ENCODE measurements at regions not wholly inside any gene's neighbourhood (a gene's known extent, or its start where the extent isn't known, plus 50 kb on each side); places are given as distances from the start of the nearest gene placed in this dataset.

GRCh38 chr9:88694625-88695024, 159.6 kb downstream of the NXNL2 start:
- peak; percentile 52 for DNase-seq

DNA sequence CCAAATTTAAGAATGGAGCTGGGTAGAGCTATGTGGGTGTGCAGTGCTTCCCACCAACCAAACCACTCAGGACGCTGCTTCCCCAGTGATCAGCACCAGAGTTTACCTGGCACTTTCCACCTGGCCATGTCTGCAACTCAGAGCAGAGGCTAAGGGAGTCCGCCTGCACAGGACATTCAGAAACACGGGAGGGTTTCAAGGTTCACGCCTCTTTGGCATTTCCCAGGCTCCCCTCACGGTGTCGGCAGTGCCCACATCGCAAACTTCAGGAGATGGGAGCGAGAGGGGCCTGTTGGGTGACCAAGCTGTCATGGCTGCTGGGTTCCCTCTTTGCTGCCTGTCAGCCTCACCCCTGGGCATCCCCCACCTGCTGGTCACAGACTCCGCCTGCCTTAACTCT, 161.5 kb downstream of the NXNL2 start:
- DNase-seq: no peak

DNA sequence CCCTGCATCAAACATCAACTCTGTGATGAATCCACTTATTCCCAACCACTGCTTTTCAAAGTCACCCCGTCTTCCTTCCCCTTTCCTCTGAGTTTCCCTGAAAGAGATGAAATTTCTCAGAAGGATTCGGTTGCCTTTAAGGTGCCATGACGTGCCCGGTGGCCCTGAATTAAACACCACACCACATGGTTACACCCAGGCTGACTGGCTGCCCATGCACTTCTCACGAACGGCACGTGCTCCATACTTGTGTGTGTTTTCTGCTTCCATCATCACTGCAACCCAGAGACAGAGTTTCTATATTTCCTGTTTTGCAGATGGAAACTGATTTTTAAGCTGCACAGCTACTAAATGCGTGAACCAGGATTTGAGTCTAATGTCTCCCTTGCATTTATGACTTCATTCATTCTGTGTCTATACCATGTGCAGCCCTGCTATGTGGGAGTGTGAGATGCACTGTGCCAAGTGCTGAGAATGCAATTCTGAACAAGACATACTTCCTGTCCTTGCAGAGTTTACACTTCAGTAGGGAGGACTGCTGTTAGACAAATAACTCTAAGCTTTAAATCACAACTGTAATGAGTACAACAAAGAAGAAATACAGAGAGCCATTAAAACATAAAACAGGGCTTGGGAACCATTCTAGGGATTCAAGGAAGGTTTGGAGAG, 162.9 kb downstream of the NXNL2 start:
- DNase-seq: no peak

DNA sequence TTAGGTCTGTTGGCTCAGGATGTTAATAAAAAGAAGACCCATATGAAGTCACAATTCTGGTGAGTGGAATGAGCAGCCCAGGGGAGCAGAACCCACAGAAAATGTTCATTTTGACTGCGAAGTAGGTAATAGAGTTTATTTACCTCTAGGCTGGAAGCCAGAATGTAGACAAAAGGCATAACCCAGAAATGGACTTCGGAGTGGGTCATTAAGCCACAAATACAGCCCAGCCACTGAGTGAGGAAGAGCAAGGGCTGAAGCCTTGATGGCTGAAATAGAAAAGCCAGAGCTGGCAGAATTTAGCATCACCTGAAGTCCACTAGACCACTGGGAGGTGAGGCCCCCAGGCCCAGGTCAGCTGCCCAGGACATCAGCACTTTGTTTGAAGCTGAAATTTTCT, 168.0 kb downstream of the NXNL2 start:
- DNase-seq: no peak

- DNase-seq: no peak
Measured at GRCh38 chr9:88706193-88707113, 171.5 kb downstream of the NXNL2 start.

- DNase-seq: peak; percentile 12
Measured at GRCh38 chr9:88710449-88710848, 175.5 kb downstream of the NXNL2 start.

- no peak for DNase-seq
Measured at GRCh38 chr9:88711719-88712118, 176.7 kb downstream of the NXNL2 start.

DNA sequence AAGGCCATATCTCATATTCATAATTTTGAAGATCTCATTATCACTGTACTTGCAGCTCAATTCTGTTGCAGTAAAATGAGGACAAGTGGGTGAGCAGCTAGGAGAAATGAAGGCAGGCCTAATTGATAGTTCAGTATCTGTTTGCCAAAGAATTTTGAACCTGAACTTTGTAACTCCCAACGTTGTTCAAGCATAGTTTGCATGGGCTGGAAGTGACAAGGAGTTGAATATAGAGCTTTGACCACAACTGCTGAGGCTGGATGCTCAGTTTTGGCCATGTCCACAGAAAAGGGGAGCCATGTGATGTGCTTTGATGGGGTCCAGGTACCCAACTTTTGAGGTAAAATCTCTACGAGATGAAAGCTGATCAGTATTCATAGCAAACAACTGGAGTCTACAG, 177.5 kb downstream of the NXNL2 start:
- DNase-seq: no peak

DNA sequence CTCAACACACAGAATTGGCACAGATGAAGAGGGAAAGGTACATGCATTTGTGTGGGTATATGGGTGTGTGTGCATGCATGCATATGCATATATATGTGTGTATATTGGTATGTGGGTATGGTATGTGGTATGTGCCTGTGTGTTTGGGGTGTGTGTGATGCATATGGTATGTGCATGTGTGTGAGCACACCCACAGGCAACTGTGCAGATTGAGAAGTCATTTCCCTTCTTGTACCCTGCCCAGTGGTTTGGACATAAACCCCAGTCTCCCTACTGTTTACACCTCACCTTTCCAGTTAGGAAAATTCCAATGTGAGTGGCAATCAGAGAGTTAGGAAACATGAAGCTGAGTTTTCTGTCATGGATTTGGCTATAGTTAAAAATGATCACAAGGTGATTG, 178.0 kb downstream of the NXNL2 start:
- DNase-seq: no peak

GRCh38 chr9:88716596-88717290, 181.8 kb downstream of the NXNL2 start:
- no peak for DNase-seq

GRCh38 chr9:88721025-88721424, 186.0 kb downstream of the NXNL2 start:
- DNase-seq: peak; percentile 36

DNA sequence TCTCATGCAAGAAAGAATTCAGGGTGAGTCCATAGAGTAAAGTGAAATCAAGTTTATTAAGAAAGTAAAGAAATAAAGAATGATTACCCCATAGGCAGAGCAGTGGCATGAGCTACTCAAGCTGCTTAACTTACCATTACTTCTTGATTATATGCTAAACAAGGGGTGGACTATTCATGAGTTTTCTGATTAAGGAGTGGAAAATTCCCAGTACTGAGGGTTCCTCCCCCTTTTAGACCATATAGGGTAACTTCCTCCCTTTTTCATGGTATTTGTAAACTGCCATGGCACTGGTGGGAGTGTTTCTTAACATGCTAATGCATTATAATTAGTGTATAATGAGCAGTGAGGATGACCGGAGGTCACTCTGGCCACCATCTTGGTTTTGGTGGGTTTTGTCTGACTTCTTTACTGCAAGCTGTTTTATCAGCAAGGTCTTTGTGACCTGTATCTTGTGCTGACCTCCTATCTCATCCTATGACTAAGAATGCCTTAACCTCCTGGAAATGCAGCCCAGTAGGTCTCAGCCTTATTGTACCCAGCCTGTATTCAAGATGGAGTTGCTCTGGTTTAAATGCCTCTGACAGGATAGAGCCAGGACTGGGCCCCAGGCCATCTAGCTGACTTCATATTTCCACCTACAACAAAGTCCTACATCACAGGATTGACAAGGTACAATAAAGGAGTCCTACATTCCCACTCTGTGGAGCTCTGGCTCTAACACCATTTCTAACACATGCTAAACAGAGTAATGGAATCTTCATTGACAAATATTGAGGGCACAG, 186.7 kb downstream of the NXNL2 start:
- no peak for DNase-seq

GRCh38 chr9:88722753-88723152, 187.8 kb downstream of the NXNL2 start:
- peak; percentile 35 for DNase-seq

GRCh38 chr9:88723751-88724150, 188.8 kb downstream of the NXNL2 start:
- no peak for DNase-seq

DNA sequence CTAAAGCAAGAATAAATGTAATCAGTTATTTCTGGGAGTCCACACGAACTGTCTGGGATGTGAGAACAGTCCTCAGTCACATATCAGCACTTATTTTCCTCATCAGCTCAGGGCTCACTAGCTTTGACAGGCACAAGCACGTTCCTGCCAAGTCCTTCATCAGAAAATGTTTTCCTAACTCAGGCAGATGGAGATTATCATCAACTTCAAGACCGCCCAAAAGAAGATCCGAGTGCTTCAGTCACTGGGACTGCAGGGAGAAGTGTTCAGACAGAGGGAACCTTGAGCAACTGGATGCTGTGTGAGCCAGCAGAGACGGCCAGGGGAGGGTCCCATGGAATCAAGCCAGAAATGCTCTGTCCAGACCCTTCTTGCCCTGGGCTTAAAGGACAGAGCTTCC, 189.4 kb downstream of the NXNL2 start:
- no peak for DNase-seq

- no peak for DNase-seq
Measured at GRCh38 chr9:88725300-88726019, 190.5 kb downstream of the NXNL2 start.

DNA sequence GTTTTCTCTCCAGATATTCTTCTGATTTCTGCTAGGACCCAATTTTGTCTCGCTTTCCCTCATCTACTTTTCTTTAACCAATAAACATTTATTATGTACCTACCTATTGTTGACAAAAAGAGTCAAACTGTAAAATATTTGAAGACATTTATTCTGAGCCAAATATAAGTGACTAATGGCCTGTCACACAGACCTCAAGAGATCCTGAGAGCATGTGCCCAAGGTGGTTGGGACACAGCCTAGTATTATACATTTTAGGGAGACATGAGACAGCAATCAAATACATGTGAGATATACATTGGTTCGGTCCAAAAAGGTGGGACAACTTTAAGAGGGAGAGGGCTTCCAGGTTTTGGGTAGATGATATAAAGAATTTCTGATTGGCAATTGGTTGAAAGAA, 191.8 kb downstream of the NXNL2 start:
- no peak for DNase-seq

- no peak for DNase-seq
Measured at GRCh38 chr9:88730780-88731179, 195.8 kb downstream of the NXNL2 start.

- DNase-seq: peak; percentile 63
Measured at GRCh38 chr9:88732128-88732527, 197.2 kb downstream of the NXNL2 start.

GRCh38 chr9:88733651-88734421, 198.9 kb downstream of the NXNL2 start:
- DNase-seq: peak; percentile 84

GRCh38 chr9:88734527-88734926, 199.5 kb downstream of the NXNL2 start:
- DNase-seq: no peak
